Gastrocnemius medialis (tissue), 4 donors: ENCODE measurements at regions not wholly inside any gene's neighbourhood (a gene's known extent, or its start where the extent isn't known, plus 50 kb on each side); places are given as distances from the start of the nearest gene placed in this dataset.

Experiments used
- ATAC-seq, 2 donors: fragments of 150-250 bp; one replicate each; pipeline ENCODE4 v1.9.1; 2016
- DNase-seq, 2 donors: peaks; one replicate each; pipeline ENCODE4 v3.0.0-alpha.2; 2019
- H3K27ac ChIP-seq, 4 donors: fragments of 200-600 bp; sonication (generic); 1 replicate in 1 of 4; 2 replicates in 3 of 4; pipeline ENCODE4 v1.5.1; 2016 to 2018; ENCODE audit warnings: mild to moderate bottlenecking in 2 of 4, moderate library complexity in 1 of 4
- H3K27me3 ChIP-seq, 3 donors: fragments of 200-600 bp; sonication (generic) in 2 of 3; 1 replicate in 1 of 3; 2 replicates in 2 of 3; pipeline versions ENCODE4 v1.5.1 to v1.6.0; 2016 to 2019; ENCODE audit warnings: mild to moderate bottlenecking in 1 of 3, moderate library complexity in 1 of 3
- H3K36me3 ChIP-seq, 2 donors: fragments of 200-600 bp; sonication (generic) in 1 of 2; one replicate each; pipeline ENCODE4 v1.5.1; 2017 to 2018
- H3K4me1 ChIP-seq, 2 donors: fragments of 200-600 bp; sonication (generic) in 1 of 2; one replicate each; pipeline ENCODE4 v1.5.1; 2016 to 2017; ENCODE audit warnings: mild to moderate bottlenecking in 2 of 2
- H3K4me3 ChIP-seq, 4 donors: fragments of 200-600 bp; sonication (generic) in 3 of 4; 1 replicate in 1 of 4; 2 replicates in 3 of 4; pipeline ENCODE4 v1.5.1; 2016 to 2019; ENCODE audit warnings: mild to moderate bottlenecking in 2 of 4
- H3K9me3 ChIP-seq, 3 donors: fragments of 200-600 bp; sonication (generic) in 2 of 3; 1 replicate in 1 of 3; 2 replicates in 2 of 3; pipeline ENCODE4 v1.5.1; 2016 to 2019
- POLR2A ChIP-seq, 2 donors: fragments of 450-650 bp; IDR thresholded peaks; one replicate each; pipeline ENCODE4 v1.6.1; 2017; ENCODE audit warnings: antibody characterized with exemption in 2 of 2, mild to moderate bottlenecking in 2 of 2, moderate library complexity in 2 of 2
- in situ Hi-C, 4 donors: fragments of 200-750 bp; cut with MboI; loops; one replicate each; pipeline versions ENCODE4 v1.15.0 to v1.8.0; 2017; ENCODE audit warnings: low sequenced_read_pairs in 4 of 4
- intact Hi-C: fragments of 100-400 bp; cut with DNase I; formaldehyde crosslinking; loops from one replicate; pipeline ENCODE4 v1.15.1; 2023; ENCODE audit warnings: low total_unique reads
- TF ChIP-seq, protein P1 (sequence below), 5 experiments: fragments of 450-650 bp in 3 of 5; fragments of 200-600 bp in 2 of 5; sonication (generic) in 2 of 5; IDR thresholded peaks in 4 of 5; conservative IDR thresholded peaks in 1 of 5; 1 replicate in 4 of 5; 2 replicates in 1 of 5; pipeline ENCODE4 v1.5.1; 2016 to 2019; ENCODE audit warnings: antibody characterized with exemption in 5 of 5, mild to moderate bottlenecking in 3 of 5, moderate library complexity in 3 of 5

DNA sequence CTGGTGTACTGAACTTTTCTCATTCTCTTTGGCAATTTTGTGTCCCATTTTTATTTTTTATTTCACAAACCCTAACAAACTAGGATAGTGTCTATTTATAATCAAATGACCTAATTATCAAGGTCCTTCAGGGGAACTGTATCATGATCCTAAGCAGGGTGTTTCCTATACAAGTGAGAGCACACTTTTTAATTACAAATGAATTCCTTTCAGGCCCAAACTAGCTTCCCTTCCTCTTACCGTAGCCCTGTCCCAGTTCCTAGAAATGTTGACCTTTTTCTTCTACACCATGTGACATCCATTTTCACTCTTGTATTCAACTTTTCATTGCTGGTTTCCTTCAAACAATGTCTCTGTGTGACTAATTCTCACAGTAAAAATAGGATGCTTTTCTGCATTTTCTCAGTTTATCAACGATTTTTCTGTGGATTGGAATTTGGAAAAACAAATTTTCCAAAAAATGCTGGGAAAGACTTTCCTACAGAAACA lies 411.4 kb downstream of the CCDC91 start:
- in situ Hi-C loops = no loop called here
- Histone ChIP-seq H3K27ac (no peak overlapping the region), H3K36me3 (no peaks in the 10 kb centered on the region), H3K4me1 (no peaks in the 10 kb centered on the region), H3K27me3 (no peaks in the 10 kb centered on the region), H3K4me3 (no peak overlapping the region), H3K9me3 (no peaks in the 10 kb centered on the region)
- no peak for TF ChIP-seq POLR2A (IDR thresholded peaks at IDR 0.05)
- TF ChIP-seq, protein P1, sequence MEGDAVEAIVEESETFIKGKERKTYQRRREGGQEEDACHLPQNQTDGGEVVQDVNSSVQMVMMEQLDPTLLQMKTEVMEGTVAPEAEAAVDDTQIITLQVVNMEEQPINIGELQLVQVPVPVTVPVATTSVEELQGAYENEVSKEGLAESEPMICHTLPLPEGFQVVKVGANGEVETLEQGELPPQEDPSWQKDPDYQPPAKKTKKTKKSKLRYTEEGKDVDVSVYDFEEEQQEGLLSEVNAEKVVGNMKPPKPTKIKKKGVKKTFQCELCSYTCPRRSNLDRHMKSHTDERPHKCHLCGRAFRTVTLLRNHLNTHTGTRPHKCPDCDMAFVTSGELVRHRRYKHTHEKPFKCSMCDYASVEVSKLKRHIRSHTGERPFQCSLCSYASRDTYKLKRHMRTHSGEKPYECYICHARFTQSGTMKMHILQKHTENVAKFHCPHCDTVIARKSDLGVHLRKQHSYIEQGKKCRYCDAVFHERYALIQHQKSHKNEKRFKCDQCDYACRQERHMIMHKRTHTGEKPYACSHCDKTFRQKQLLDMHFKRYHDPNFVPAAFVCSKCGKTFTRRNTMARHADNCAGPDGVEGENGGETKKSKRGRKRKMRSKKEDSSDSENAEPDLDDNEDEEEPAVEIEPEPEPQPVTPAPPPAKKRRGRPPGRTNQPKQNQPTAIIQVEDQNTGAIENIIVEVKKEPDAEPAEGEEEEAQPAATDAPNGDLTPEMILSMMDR (IDR thresholded peaks at IDR 0.05 in 4 of 5, conservative IDR thresholded peaks at IDR 0.05 in 1 of 5) = no peak
- no peak for ATAC-seq
- intact Hi-C loops = no loop called here
- DNase-seq = no peak

DNA sequence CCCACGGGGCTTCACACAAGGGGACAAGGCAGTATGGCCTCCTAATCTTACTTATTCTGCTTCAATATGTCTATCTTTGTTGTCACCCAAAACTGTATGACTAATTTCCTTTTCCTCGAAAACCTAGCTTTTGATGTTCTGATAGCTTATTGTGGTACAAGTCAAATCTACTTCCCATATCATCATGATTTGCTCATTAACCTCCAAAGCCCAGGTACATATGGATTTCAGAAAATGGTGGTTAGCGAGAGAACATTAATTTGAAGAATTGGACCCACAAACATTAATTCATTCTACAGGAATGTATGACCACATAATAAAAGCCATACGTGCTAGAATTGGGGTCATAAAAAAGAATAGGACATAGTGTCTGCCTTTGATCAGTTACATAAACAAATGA lies 412.5 kb downstream of the CCDC91 start:
- no peak overlapping the region for H3K27ac ChIP-seq
- TF ChIP-seq, protein P1 (IDR thresholded peaks at IDR 0.05 in 4 of 5, conservative IDR thresholded peaks at IDR 0.05 in 1 of 5) = no peak
- TF ChIP-seq POLR2A (IDR thresholded peaks at IDR 0.05) = no peak
- H3K36me3 ChIP-seq = no peaks in the 10 kb centered on the region
- intact Hi-C loops (no loop called here), in situ Hi-C loops (no loop called here)
- H3K4me1 ChIP-seq = no peaks in the 10 kb centered on the region
- DNase-seq (no peak), ATAC-seq (no peak)
- no peak overlapping the region for H3K4me3 ChIP-seq
- H3K27me3 ChIP-seq = no peaks in the 10 kb centered on the region
- no peaks in the 10 kb centered on the region for H3K9me3 ChIP-seq

DNA sequence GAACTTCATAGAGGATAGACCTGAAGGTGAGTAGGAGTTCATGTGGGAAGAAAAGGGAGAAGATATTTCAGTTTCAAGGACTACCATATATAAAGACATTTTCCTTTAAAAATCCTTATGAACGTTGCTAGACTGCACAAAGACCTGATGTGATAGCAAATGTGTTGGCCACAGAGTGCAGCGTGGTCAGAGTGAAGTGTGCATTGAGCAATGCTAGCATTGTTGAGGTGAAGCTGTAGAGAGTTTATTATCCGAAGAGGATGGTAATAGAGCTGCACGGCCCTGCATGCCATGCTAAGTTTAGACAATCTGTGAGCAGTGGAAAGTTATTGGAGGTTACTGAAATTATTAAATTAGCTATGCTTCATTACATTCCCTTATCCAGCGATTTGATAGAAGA lies 413.0 kb downstream of the CCDC91 start:
- no peak for TF ChIP-seq POLR2A (IDR thresholded peaks at IDR 0.05)
- TF ChIP-seq, protein P1 (IDR thresholded peaks at IDR 0.05 in 4 of 5, conservative IDR thresholded peaks at IDR 0.05 in 1 of 5) = no peak
- in situ Hi-C loops (no loop called here), intact Hi-C loops (no loop called here)
- Histone ChIP-seq H3K4me3 (no peak overlapping the region), H3K4me1 (no peaks in the 10 kb centered on the region), H3K9me3 (no peaks in the 10 kb centered on the region), H3K36me3 (no peaks in the 10 kb centered on the region), H3K27ac (no peak overlapping the region), H3K27me3 (no peaks in the 10 kb centered on the region)
- ATAC-seq = no peak
- no peak for DNase-seq

DNA sequence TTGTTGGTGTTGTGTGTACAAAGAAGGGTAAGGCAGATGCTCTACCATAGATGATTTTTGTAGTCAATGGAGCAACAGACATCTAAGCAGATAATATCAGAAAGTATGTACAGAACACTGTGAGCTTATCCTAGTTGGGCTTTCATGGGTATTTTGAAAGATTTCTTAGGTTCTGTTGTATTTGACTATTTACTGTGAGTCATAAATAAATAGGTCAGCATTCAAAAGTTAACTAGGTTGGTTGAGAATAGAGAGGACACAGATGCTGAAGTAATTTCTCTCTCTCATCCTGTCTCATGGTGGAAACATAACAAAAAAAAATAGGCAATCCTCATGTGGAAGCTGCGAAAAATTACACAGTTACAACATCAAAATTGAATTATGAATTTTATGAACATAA lies 413.5 kb downstream of the CCDC91 start:
- Histone ChIP-seq H3K9me3 (no peaks in the 10 kb centered on the region), H3K27me3 (no peaks in the 10 kb centered on the region), H3K4me3 (no peak overlapping the region), H3K4me1 (no peaks in the 10 kb centered on the region), H3K27ac (no peak overlapping the region), H3K36me3 (no peaks in the 10 kb centered on the region)
- ATAC-seq = no peak
- DNase-seq = no peak
- in situ Hi-C loops = no loop called here
- intact Hi-C loops = no loop called here
- TF ChIP-seq, protein P1 (IDR thresholded peaks at IDR 0.05 in 4 of 5, conservative IDR thresholded peaks at IDR 0.05 in 1 of 5) = no peak
- TF ChIP-seq POLR2A (IDR thresholded peaks at IDR 0.05) = no peak

DNA sequence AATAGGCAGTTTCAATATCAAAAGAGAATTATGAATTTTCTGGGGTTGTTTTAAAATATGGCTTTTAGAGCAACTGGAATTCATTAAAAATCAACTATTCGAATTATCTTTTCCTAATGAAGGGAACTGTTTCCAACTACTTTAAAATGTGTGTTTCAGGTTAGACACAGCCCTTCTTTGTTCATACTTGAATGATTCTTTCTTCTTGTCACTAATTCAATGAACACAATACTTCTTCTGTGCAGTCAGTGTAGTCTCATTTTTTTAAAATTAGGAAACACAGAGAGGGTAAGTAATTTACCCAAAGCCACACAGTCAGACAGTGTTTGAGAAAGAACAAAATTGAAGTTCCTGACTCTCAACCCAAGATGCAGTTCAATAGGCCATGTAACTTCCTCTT lies 414.0 kb downstream of the CCDC91 start:
- Histone ChIP-seq H3K27me3 (no peaks in the 10 kb centered on the region), H3K4me1 (no peaks in the 10 kb centered on the region), H3K4me3 (no peak overlapping the region), H3K27ac (no peak overlapping the region), H3K9me3 (no peaks in the 10 kb centered on the region), H3K36me3 (no peaks in the 10 kb centered on the region)
- ATAC-seq = no peak
- intact Hi-C loops (no loop called here), in situ Hi-C loops (no loop called here)
- DNase-seq = no peak
- TF ChIP-seq POLR2A (IDR thresholded peaks at IDR 0.05) = no peak
